ENCODE measurements at regions not wholly inside any gene's neighbourhood (a gene's known extent, or its start where the extent isn't known, plus 50 kb on each side); places are given as distances from the start of the nearest gene placed in this dataset.

GRCh38 chr1:55552636-55553035 lies 337.5 kb upstream of the USP24 start:
- WGBS, 2 donors = 87 to 96% methylated on average over 3 of the region's 3 CpGs
- H3K9me3 ChIP-seq = no peaks in the 10 kb centered on the region
- no peak for ATAC-seq
- no peaks in the 10 kb centered on the region for H3K27me3 ChIP-seq
- no peak for TF ChIP-seq POLR2A (IDR thresholded peaks at IDR 0.05)
- TF ChIP-seq CTCF (IDR thresholded peaks at IDR 0.05) = no peak
- intact Hi-C loops (cut with DNase I) = no loop called here
- no peaks in the 10 kb centered on the region for H3K4me1 ChIP-seq
- no peak for DNase-seq
- H3K27ac ChIP-seq = no peak overlapping the region
- no peak overlapping the region for H3K4me3 ChIP-seq
- no peaks in the 10 kb centered on the region for H3K36me3 ChIP-seq (replicated peaks in 1 of 2; ENCODE audit: insufficient read depth in 1 of 2, low read depth in 2 of 2)

- ATAC-seq (no peak), DNase-seq (no peak)
- 84 to 85% methylated on average over 6 of the region's 6 CpGs for WGBS, 2 donors
- intact Hi-C loops (cut with DNase I) = no loop called here
- Histone ChIP-seq H3K4me1 (no peaks in the 10 kb centered on the region), H3K27me3 (no peaks in the 10 kb centered on the region), H3K4me3 (no peak overlapping the region), H3K9me3 (no peaks in the 10 kb centered on the region), H3K36me3 (replicated peaks in 1 of 2; ENCODE audit: insufficient read depth in 1 of 2, low read depth in 2 of 2) (no peaks in the 10 kb centered on the region), H3K27ac (no peak overlapping the region)
- TF ChIP-seq POLR2A (IDR thresholded peaks at IDR 0.05) (no peak), CTCF (IDR thresholded peaks at IDR 0.05) (no peak)
Measured at GRCh38 chr1:55547405-55547804, 332.2 kb upstream of the USP24 start.

DNA sequence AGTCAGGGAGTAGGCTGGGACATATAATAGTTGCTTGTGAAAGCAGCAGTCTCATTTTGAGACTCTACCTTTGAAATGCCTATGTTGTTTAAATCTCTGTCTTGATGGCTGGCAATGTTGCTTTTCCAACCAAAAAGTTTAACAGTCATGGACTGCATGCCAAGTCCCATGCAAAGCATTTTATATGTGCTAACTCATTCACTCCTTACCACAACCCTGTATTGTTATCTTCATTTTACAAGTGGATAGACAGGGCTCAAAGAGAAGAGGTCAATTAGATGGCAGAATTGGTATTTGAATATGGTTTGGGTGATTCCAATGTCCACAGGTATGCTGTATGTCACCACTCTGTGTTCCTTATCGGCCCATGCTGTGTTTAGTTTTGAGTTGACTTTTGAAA lies 331.4 kb upstream of the USP24 start:
- ATAC-seq (no peak), DNase-seq (no peak)
- intact Hi-C loops (cut with DNase I) = no loop called here
- H3K4me1 ChIP-seq = no peaks in the 10 kb centered on the region
- H3K4me3 ChIP-seq = no peak overlapping the region
- WGBS, 2 donors = 65% methylated on average over 1 of the region's 1 CpG
- no peak overlapping the region for H3K27ac ChIP-seq
- H3K9me3 ChIP-seq = no peaks in the 10 kb centered on the region
- no peaks in the 10 kb centered on the region for H3K36me3 ChIP-seq (replicated peaks in 1 of 2; ENCODE audit: insufficient read depth in 1 of 2, low read depth in 2 of 2)
- H3K27me3 ChIP-seq = no peaks in the 10 kb centered on the region
- TF ChIP-seq CTCF (IDR thresholded peaks at IDR 0.05) = no peak
- no peak for TF ChIP-seq POLR2A (IDR thresholded peaks at IDR 0.05)

GRCh38 chr1:55544826-55545225 lies 329.7 kb upstream of the USP24 start:
- intact Hi-C loops (cut with DNase I) = no loop called here
- Histone ChIP-seq H3K36me3 (replicated peaks in 1 of 2; ENCODE audit: insufficient read depth in 1 of 2, low read depth in 2 of 2) (no peaks in the 10 kb centered on the region), H3K4me3 (no peak overlapping the region), H3K27me3 (no peaks in the 10 kb centered on the region), H3K9me3 (no peaks in the 10 kb centered on the region), H3K27ac (no peak overlapping the region), H3K4me1 (no peaks in the 10 kb centered on the region)
- TF ChIP-seq CTCF (IDR thresholded peaks at IDR 0.05) (no peak), POLR2A (IDR thresholded peaks at IDR 0.05) (no peak)
- DNase-seq (no peak), ATAC-seq (no peak)
- WGBS, 2 donors = 88 to 92% methylated on average over 3 of the region's 3 CpGs

- Histone ChIP-seq H3K4me1 (no peaks in the 10 kb centered on the region), H3K27me3 (no peaks in the 10 kb centered on the region), H3K27ac (no peak overlapping the region), H3K9me3 (no peaks in the 10 kb centered on the region), H3K4me3 (no peak overlapping the region), H3K36me3 (replicated peaks in 1 of 2; ENCODE audit: insufficient read depth in 1 of 2, low read depth in 2 of 2) (no peaks in the 10 kb centered on the region)
- intact Hi-C loops (cut with DNase I) = no loop called here
- no peak for ATAC-seq
- TF ChIP-seq POLR2A (IDR thresholded peaks at IDR 0.05) = no peak
- TF ChIP-seq CTCF (IDR thresholded peaks at IDR 0.05) = no peak
- no peak for DNase-seq
Measured at GRCh38 chr1:55542901-55543504, 327.8 kb upstream of the USP24 start.
